GM23248 (cell line): ENCODE measurements at regions not wholly inside any gene's neighbourhood (a gene's known extent, or its start where the extent isn't known, plus 50 kb on each side); places are given as distances from the start of the nearest gene placed in this dataset.

Source experiments
- DNase-seq: peaks from one replicate; pipeline ENCODE4 v3.0.0-alpha.2; 2015
- H2AFZ ChIP-seq: fragments of 200-600 bp; sonication (generic); 2 replicates; pipeline ENCODE4 v1.6.1; 2016; ENCODE audit warnings: antibody characterized with exemption
- H3F3A ChIP-seq: fragments of 200-600 bp; sonication (generic); 2 replicates; pipeline ENCODE4 v1.6.1; 2016; ENCODE audit warnings: mild to moderate bottlenecking, antibody characterized with exemption, mixed run types; ENCODE audit not compliant: insufficient read depth
- H3K27ac ChIP-seq: fragments of 200-600 bp; sonication (generic); 2 replicates; pipeline ENCODE4 v1.5.1; 2016; ENCODE audit warnings: mild to moderate bottlenecking
- H3K27me3 ChIP-seq: fragments of 200-600 bp; sonication (generic); replicated peaks from 2 replicates; pipeline ENCODE4 v1.6.1; 2016; ENCODE audit warnings: mild to moderate bottlenecking; ENCODE audit not compliant: insufficient read depth
- H3K36me3 ChIP-seq: fragments of 200-600 bp; sonication (generic); 2 replicates; pipeline ENCODE4 v1.6.1; 2016; ENCODE audit warnings: low read depth, mild to moderate bottlenecking
- H3K4me1 ChIP-seq: fragments of 200-600 bp; sonication (generic); 2 replicates; pipeline ENCODE4 v1.6.1; 2016; ENCODE audit warnings: mild to moderate bottlenecking; ENCODE audit not compliant: insufficient read depth
- H3K4me2 ChIP-seq: fragments of 200-600 bp; sonication (generic); one replicate; pipeline ENCODE4 v1.6.1; 2016; ENCODE audit warnings: mild to moderate bottlenecking; ENCODE audit not compliant: unreplicated experiment
- H3K4me3 ChIP-seq: fragments of 200-600 bp; sonication (generic); 2 replicates; pipeline ENCODE4 v1.5.1; 2016; ENCODE audit warnings: mild to moderate bottlenecking
- H3K79me2 ChIP-seq: fragments of 200-600 bp; sonication (generic); 2 replicates; pipeline ENCODE4 v1.6.1; 2016; ENCODE audit warnings: mild to moderate bottlenecking; ENCODE audit not compliant: insufficient read depth
- H3K9ac ChIP-seq: fragments of 200-600 bp; sonication (generic); 2 replicates; pipeline ENCODE4 v1.6.1; 2016; ENCODE audit warnings: mild to moderate bottlenecking
- H3K9me2 ChIP-seq: fragments of 200-600 bp; sonication (generic); 2 replicates; pipeline ENCODE4 v1.6.1; 2016; ENCODE audit warnings: mixed run types, mild to moderate bottlenecking, moderate library complexity; ENCODE audit not compliant: insufficient read depth
- H3K9me3 ChIP-seq: fragments of 200-600 bp; sonication (generic); one replicate; pipeline ENCODE4 v1.6.1; 2017; ENCODE audit warnings: low read depth
- H4K20me1 ChIP-seq: fragments of 200-600 bp; sonication (generic); 2 replicates; pipeline ENCODE4 v1.6.0; 2016; ENCODE audit not compliant: insufficient read depth
- EZH2 ChIP-seq: fragments of 200-600 bp; sonication (generic); IDR thresholded peaks from 2 replicates; pipeline ENCODE4 v1.6.1; 2018; ENCODE audit warnings: antibody characterized with exemption, mild to moderate bottlenecking; ENCODE audit not compliant: insufficient read depth, poor library complexity, severe bottlenecking
- EZH2phosphoT487 ChIP-seq: fragments of 200-600 bp; sonication (generic); IDR thresholded peaks from 2 replicates; pipeline ENCODE4 v1.6.1; 2018; ENCODE audit warnings: antibody characterized with exemption, moderate library complexity, mild to moderate bottlenecking, low read depth; ENCODE audit not compliant: insufficient read depth
- WGBS, 2 experiments: methylation state at CpG; one replicate each; pipeline ENCODE4 v1.1.6; 2015 to 2017; ENCODE audit warnings: low lambda C conversion rate in 2 of 2, low coverage in 1 of 2; ENCODE audit errors: missing lambda C conversion rate in 2 of 2; 5-methylcytosine and 5-hydroxymethylcytosine counted together
- in situ Hi-C: fragments of 300-500 bp; cut with MboI; formaldehyde crosslinking; loops from 2 replicates; pipeline ENCODE4 v1.15.0; 2020

DNA sequence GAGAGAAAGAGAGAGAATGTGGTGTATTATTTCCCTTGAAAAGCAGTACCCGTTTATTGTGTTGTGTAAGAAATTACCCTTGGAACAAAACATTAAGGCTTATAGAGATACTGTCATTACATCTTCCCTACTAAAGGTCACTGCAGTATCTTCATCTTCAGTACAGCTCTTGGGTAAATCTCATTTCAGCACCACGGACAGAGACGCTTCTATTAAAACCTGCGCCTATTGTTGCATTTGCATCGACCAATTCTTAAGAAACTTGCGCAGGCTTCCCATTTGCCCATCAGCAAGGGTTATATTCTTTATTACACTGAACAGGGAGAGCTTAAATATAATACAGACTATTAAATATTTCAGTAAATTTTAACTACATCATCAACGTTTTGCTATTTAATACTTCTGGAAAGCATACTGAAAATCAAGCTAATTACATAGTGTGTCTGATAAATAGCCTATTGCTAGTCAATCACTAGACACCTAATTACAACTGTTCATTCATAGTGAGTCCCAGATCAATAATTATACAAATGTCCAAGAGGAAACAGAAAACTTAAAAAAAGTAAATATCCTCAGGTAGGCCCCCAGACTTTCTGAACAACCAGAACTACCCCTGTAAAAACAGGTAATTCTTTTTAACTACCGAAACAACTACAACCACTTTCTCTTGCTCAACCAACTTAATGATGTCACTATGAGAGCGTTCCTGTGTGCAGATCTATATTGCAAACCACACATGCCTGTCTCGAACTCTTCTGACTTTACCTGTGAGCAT, 350.6 kb downstream of the LIG4 start:
- Histone ChIP-seq H3K27ac (no peak overlapping the region), H3K4me1 (peaks cover 19% of the 10 kb centered on the region), H3K9me3 (no peaks in the 10 kb centered on the region), H4K20me1 (peaks cover 10% of the 10 kb centered on the region; the same call in 1 of the 2 replicates), H3K4me2 (peak overlapping the region; percentile 96), H3F3A (no peaks in the 10 kb centered on the region), H2AFZ (no peak overlapping the region), H3K9me2 (no peaks in the 10 kb centered on the region), H3K79me2 (peaks cover 60% of the 10 kb centered on the region), H3K4me3 (peak overlapping the region; percentile 98), H3K36me3 (no peaks in the 10 kb centered on the region), H3K27me3 (no peaks in the 10 kb centered on the region), H3K9ac (0 out of 2 replicates have a peak overlapping the region, but pooled peaks have one; percentile 83)
- DNase-seq = peak; percentile 87
- no peak for TF ChIP-seq EZH2phosphoT487
- TF ChIP-seq EZH2 = no peak
- in situ Hi-C loops = loop anchor here (5.0 to 25.0 kb wide), 2 partner anchors 202 to 492 kb away; no protein-coding TSS in a partner anchor
- 25 to 28% methylated on average over 10 of the region's 10 CpGs for WGBS, 2 experiments

DNA sequence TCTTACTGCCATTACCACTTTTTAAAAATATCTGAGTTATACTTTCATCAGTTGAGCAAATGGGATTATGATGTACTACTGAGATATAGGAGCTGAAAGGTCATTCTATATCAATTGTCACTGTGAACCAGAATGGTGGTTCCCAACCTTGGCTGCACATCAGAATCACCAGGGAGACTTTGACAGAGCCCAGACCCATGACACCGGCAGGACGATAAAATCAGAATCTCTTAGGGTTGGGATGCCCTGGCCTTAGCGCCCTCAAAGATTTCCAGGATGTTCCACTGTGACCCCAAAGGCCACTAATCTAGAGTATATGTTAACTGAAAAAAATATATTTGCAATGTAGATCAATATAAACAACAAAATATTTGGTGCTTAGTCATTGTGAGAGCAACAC, 355.1 kb downstream of the LIG4 start:
- Histone ChIP-seq H3K4me3 (no peak overlapping the region), H3K27ac (no peak overlapping the region)
- WGBS, 2 experiments = 82 to 85% methylated on average over 3 of the region's 3 CpGs

DNA sequence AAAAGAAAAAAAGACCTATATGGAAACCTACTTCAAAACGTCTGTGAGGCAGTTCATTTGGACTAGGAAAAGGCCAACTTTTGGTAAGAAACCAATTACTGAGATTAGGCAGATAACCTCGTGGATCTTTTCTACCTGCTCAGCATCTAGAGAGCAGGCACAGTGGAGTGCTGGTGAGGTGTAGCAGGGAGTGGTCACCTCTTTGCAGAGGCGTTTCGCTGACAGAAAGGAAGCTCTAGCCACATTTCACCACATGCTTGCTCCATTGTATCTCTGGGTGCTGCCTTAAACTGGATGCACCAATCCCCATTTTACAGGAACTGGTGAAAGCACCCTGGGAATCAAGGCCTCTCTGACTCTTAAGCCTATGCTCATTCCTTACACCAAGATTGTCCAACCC, 360.5 kb downstream of the LIG4 start:
- no peak for DNase-seq
- H3K4me2 ChIP-seq = no peak overlapping the region
- no peak for TF ChIP-seq EZH2phosphoT487
- no peak for TF ChIP-seq EZH2
- H3K79me2 ChIP-seq = peaks cover 98% of the 10 kb centered on the region
- no peak overlapping the region for H3K27ac ChIP-seq
- no peak overlapping the region for H3K4me3 ChIP-seq
- H3K9me3 ChIP-seq = no peaks in the 10 kb centered on the region
- H3K36me3 ChIP-seq = no peaks in the 10 kb centered on the region
- 58 to 60% methylated on average over 4 of the region's 4 CpGs for WGBS, 2 experiments
- no peaks in the 10 kb centered on the region for H3K27me3 ChIP-seq
- H2AFZ ChIP-seq = no peak overlapping the region
- no peaks in the 10 kb centered on the region for H3F3A ChIP-seq
- in situ Hi-C loops = loop anchor here (25.0 kb wide), 1 partner anchor 193 kb away; no protein-coding TSS in a partner anchor
- H4K20me1 ChIP-seq = 0 out of 2 replicates have a peak, but pooled peaks cover 4% of the 10 kb centered on the region
- H3K9ac ChIP-seq = no peak overlapping the region
- peaks cover 7% of the 10 kb centered on the region; the same call in 1 of the 2 replicates for H3K4me1 ChIP-seq
- H3K9me2 ChIP-seq = no peaks in the 10 kb centered on the region

More for the DNA sequence above, 355.1 kb downstream of the LIG4 start:
- peaks cover 10% of the 10 kb centered on the region; the same call in 1 of the 2 replicates for H4K20me1 ChIP-seq
- in situ Hi-C loops = loop anchor here (25.0 kb wide), 1 partner anchor 198 kb away; no protein-coding TSS in a partner anchor
- H3K27me3 ChIP-seq = no peaks in the 10 kb centered on the region
- no peaks in the 10 kb centered on the region for H3K9me2 ChIP-seq
- peaks cover 19% of the 10 kb centered on the region for H3K4me1 ChIP-seq
- no peaks in the 10 kb centered on the region for H3F3A ChIP-seq
- no peaks in the 10 kb centered on the region for H3K9me3 ChIP-seq
- no peak overlapping the region for H3K9ac ChIP-seq
- no peaks in the 10 kb centered on the region for H3K36me3 ChIP-seq
- H3K4me2 ChIP-seq = no peak overlapping the region
- TF ChIP-seq EZH2phosphoT487 (no peak), EZH2 (no peak)
- H3K79me2 ChIP-seq = peaks cover 99% of the 10 kb centered on the region
- no peak for DNase-seq
- no peak overlapping the region for H2AFZ ChIP-seq

DNA sequence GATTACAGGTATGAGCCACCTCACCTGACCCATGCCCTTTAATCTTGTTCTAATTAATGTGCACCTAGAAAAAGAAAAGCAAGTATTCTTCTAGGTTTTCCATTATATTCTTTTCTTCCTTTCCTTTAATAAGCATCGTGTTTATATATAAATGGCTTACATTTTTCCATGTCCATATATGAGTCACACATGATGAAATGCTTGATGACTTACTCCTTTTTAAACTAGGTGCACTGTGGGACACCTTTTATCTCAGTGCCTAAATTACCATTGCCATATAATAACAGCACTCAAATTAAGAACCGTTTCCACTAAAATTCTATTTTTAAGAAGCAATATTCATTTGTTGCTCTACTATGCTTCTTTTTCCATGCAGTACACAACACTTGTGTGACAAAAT, 363.3 kb downstream of the LIG4 start:
- H3K4me2 ChIP-seq = no peak overlapping the region
- in situ Hi-C loops = loop anchor here (25.0 kb wide), 1 partner anchor 190 kb away; no protein-coding TSS in a partner anchor
- peaks cover 98% of the 10 kb centered on the region for H3K79me2 ChIP-seq
- no peak for TF ChIP-seq EZH2phosphoT487
- no peak for TF ChIP-seq EZH2
- DNase-seq = peak; percentile 21
- H3K4me3 ChIP-seq = no peak overlapping the region
- H4K20me1 ChIP-seq = 0 out of 2 replicates have a peak, but pooled peaks cover 8% of the 10 kb centered on the region
- no peak overlapping the region for H3K9ac ChIP-seq
- no peaks in the 10 kb centered on the region for H3K9me3 ChIP-seq
- no peaks in the 10 kb centered on the region for H3K9me2 ChIP-seq
- no peaks in the 10 kb centered on the region for H3K36me3 ChIP-seq
- H3K4me1 ChIP-seq = peaks cover 7% of the 10 kb centered on the region; the same call in 1 of the 2 replicates
- WGBS, 2 experiments = 83 to 91% methylated on average over 2 of the region's 2 CpGs
- H3F3A ChIP-seq = no peaks in the 10 kb centered on the region
- H3K27me3 ChIP-seq = no peaks in the 10 kb centered on the region
- no peak overlapping the region for H3K27ac ChIP-seq
- H2AFZ ChIP-seq = no peak overlapping the region
